Spleen (tissue), 11 donors: ENCODE measurements at regions not wholly inside any gene's neighbourhood (a gene's known extent, or its start where the extent isn't known, plus 50 kb on each side); places are given as distances from the start of the nearest gene placed in this dataset.

Experiments used
- DNase-seq: peaks from one replicate; pipeline ENCODE4 v3.0.0-alpha.2; 2020
- H3K27ac ChIP-seq, 8 donors: fragments of 200-600 bp; sonication (generic) in 7 of 8; 1 replicate in 4 of 8; 2 replicates in 4 of 8; pipeline versions ENCODE4 v1.5.0 to v1.8.0; 2016 to 2021; ENCODE audit warnings: inconsistent platforms in 4 of 8, mild to moderate bottlenecking in 4 of 8, moderate library complexity in 1 of 8
- H3K27me3 ChIP-seq, 7 donors: fragments of 200-600 bp; sonication (generic) in 6 of 7; replicated peaks in 1 of 7; 1 replicate in 4 of 7; 2 replicates in 3 of 7; pipeline versions ENCODE4 v1.5.0 to v1.8.0; 2016 to 2021; ENCODE audit warnings: inconsistent platforms in 3 of 7, mild to moderate bottlenecking in 1 of 7
- H3K36me3 ChIP-seq, 6 donors: fragments of 200-600 bp; sonication (generic) in 5 of 6; 1 replicate in 4 of 6; 2 replicates in 2 of 6; pipeline versions ENCODE4 v1.5.0 to v1.8.0; 2016 to 2021; ENCODE audit warnings: inconsistent platforms in 2 of 6
- H3K4me1 ChIP-seq, 6 donors: fragments of 200-600 bp; sonication (generic) in 5 of 6; 1 replicate in 3 of 6; 2 replicates in 3 of 6; pipeline versions ENCODE4 v1.5.0 to v1.8.0; 2016 to 2021; ENCODE audit warnings: inconsistent platforms in 3 of 6
- H3K4me3 ChIP-seq, 8 donors: fragments of 200-600 bp; sonication (generic) in 7 of 8; 1 replicate in 4 of 8; 2 replicates in 4 of 8; pipeline versions ENCODE4 v1.5.0 to v1.8.0; 2016 to 2021; ENCODE audit warnings: inconsistent platforms in 4 of 8, mild to moderate bottlenecking in 4 of 8, moderate library complexity in 2 of 8
- H3K9me3 ChIP-seq, 8 donors: fragments of 200-600 bp; sonication (generic) in 7 of 8; 1 replicate in 4 of 8; 2 replicates in 4 of 8; pipeline versions ENCODE4 v1.5.0 to v1.8.0; 2016 to 2021; ENCODE audit warnings: inconsistent platforms in 4 of 8
- CTCF ChIP-seq, 11 experiments: fragments of 200-600 bp in 7 of 11; fragments of 450-650 bp in 4 of 11; sonication (generic) in 4 of 11; IDR thresholded peaks in 8 of 11; conservative IDR thresholded peaks in 3 of 11; 1 replicate in 7 of 11; 2 replicates in 4 of 11; pipeline versions ENCODE4 v1.4.0 to v1.8.0; 2016 to 2021; ENCODE audit warnings: antibody characterized with exemption in 11 of 11, inconsistent platforms in 4 of 11, mild to moderate bottlenecking in 1 of 11
- POLR2A ChIP-seq, 3 donors: fragments of 450-650 bp; IDR thresholded peaks; one replicate each; pipeline ENCODE4 v1.5.1; 2017; ENCODE audit warnings: antibody characterized with exemption in 3 of 3, mild to moderate bottlenecking in 1 of 3
- POLR2AphosphoS5 ChIP-seq, 3 donors: sonication (generic); formaldehyde crosslinking; IDR thresholded peaks; one replicate each; pipeline ENCODE4 v1.5.1; 2017; ENCODE audit warnings: antibody characterized with exemption in 3 of 3
- WGBS, 5 donors: extraction: QIAGEN DNeasy Blood & Tissue Kit in 3 of 5; methylation state at CpG; one replicate each; pipeline versions ENCODE4 v1.1.5 to v1.1.7; 2013 to 2018; 5-methylcytosine and 5-hydroxymethylcytosine counted together
- intact Hi-C: fragments of 100-400 bp; cut with DNase I; formaldehyde crosslinking; loops from one replicate; pipeline ENCODE4 v1.15.0; 2023; ENCODE audit warnings: low total_unique reads
- donor health status: healthy with polysubstance abuse.
- donor health status: DM: no; HTN: no; CAD: no; lungs with moderate emphysema.
- donor health status: DM: no; HTN: no; CAD: no.
- donor health status: Bipolar disorder and iron deficiency.
- donor health status: healthy.
- donor health status: DM: no; HTN: no; CAD: no.
- donor health status: DM: yes; HTN: yes; CAD: no.

- no peak for DNase-seq
- Histone ChIP-seq H3K27ac (no peak overlapping the region), H3K27me3 (peaks cover 0 to 3% (median 0%) of the 10 kb centered on the region in 7 donors), H3K36me3 (no peaks in the 10 kb centered on the region), H3K9me3 (peaks cover 0 to 14% (median 1%) of the 10 kb centered on the region in 8 donors), H3K4me3 (no peak overlapping the region), H3K4me1 (no peaks in the 10 kb centered on the region)
- intact Hi-C loops: no loop called here
- whole genome bisulfite sequencing, 5 donors: 71 to 92% (median 84%) methylated on average over 2 of the region's 2 CpGs
- TF ChIP-seq POLR2AphosphoS5 (IDR thresholded peaks at IDR 0.05) (no peak), CTCF (IDR thresholded peaks at IDR 0.05 in 8 of 11, conservative IDR thresholded peaks at IDR 0.05 in 3 of 11) (no peak), POLR2A (IDR thresholded peaks at IDR 0.05) (no peak)
Observed at GRCh38 chrX:112577146-112577545, 102.6 kb downstream of the LHFPL1 start.

- Histone ChIP-seq H3K9me3 (peaks cover 0 to 5% (median 0%) of the 10 kb centered on the region in 8 donors), H3K36me3 (no peaks in the 10 kb centered on the region), H3K4me1 (no peaks in the 10 kb centered on the region), H3K4me3 (no peak overlapping the region), H3K27me3 (no peaks in the 10 kb centered on the region), H3K27ac (no peak overlapping the region)
- DNase-seq: no peak
- 70 to 92% (median 88%) methylated on average over 1 of the region's 1 CpG for WGBS, 5 donors
- no peak for TF ChIP-seq POLR2A (IDR thresholded peaks at IDR 0.05)
- TF ChIP-seq CTCF (IDR thresholded peaks at IDR 0.05 in 8 of 11, conservative IDR thresholded peaks at IDR 0.05 in 3 of 11): no peak
- TF ChIP-seq POLR2AphosphoS5 (IDR thresholded peaks at IDR 0.05): no peak
- intact Hi-C loops: no loop called here
Observed at GRCh38 chrX:112571388-112571787, 108.3 kb downstream of the LHFPL1 start.

GRCh38 chrX:112555831-112556230 is 123.9 kb downstream of the LHFPL1 start:
- H3K36me3 ChIP-seq: no peaks in the 10 kb centered on the region
- H3K27me3 ChIP-seq: peaks cover 0 to 31% (median 0%) of the 10 kb centered on the region in 7 donors
- H3K4me1 ChIP-seq: no peaks in the 10 kb centered on the region
- no peaks in the 10 kb centered on the region for H3K9me3 ChIP-seq
- WGBS, 5 donors: 45 to 88% (median 70%) methylated on average over 3 of the region's 3 CpGs; no CpG with 5 or more reads in 1 of the 5 donors
- no peak overlapping the region for H3K27ac ChIP-seq
- intact Hi-C loops: no loop called here
- DNase-seq: no peak
- H3K4me3 ChIP-seq: no peak overlapping the region
- TF ChIP-seq POLR2A (IDR thresholded peaks at IDR 0.05) (no peak), POLR2AphosphoS5 (IDR thresholded peaks at IDR 0.05) (no peak), CTCF (IDR thresholded peaks at IDR 0.05 in 8 of 11, conservative IDR thresholded peaks at IDR 0.05 in 3 of 11) (no peak)

- Histone ChIP-seq H3K4me3 (no peak overlapping the region), H3K27me3 (no peaks in the 10 kb centered on the region), H3K27ac (no peak overlapping the region), H3K9me3 (no peaks in the 10 kb centered on the region), H3K4me1 (no peaks in the 10 kb centered on the region), H3K36me3 (no peaks in the 10 kb centered on the region)
- TF ChIP-seq CTCF (IDR thresholded peaks at IDR 0.05 in 8 of 11, conservative IDR thresholded peaks at IDR 0.05 in 3 of 11): no peak
- no peak for TF ChIP-seq POLR2AphosphoS5 (IDR thresholded peaks at IDR 0.05)
- TF ChIP-seq POLR2A (IDR thresholded peaks at IDR 0.05): no peak
- no peak for DNase-seq
- intact Hi-C loops: no loop called here
- 71 to 86% (median 77%) methylated on average over 4 of the region's 4 CpGs for WGBS, 5 donors
Observed at GRCh38 chrX:112545051-112545450, 134.7 kb downstream of the LHFPL1 start.
